OCI-LY7 (cell line): ENCODE measurements at regions not wholly inside any gene's neighbourhood (a gene's known extent, or its start where the extent isn't known, plus 50 kb on each side); places are given as distances from the start of the nearest gene placed in this dataset.

Experiments used
- EZH2phosphoT487 ChIP-seq: fragments of 200-600 bp; sonication (generic); IDR thresholded peaks from 2 replicates; pipeline ENCODE4 v1.6.1; 2018; ENCODE audit warnings: low read depth, borderline replicate concordance, mild to moderate bottlenecking, mixed run types, antibody characterized with exemption, low read length, moderate library complexity, mixed read lengths
- TF ChIP-seq, protein P1 (sequence below): fragments of 200-600 bp; sonication (generic); conservative IDR thresholded peaks from 2 replicates; pipeline ENCODE4 v1.5.1; 2014; ENCODE audit warnings: mild to moderate bottlenecking, antibody characterized with exemption, low read length, moderate library complexity, mixed read lengths

DNA sequence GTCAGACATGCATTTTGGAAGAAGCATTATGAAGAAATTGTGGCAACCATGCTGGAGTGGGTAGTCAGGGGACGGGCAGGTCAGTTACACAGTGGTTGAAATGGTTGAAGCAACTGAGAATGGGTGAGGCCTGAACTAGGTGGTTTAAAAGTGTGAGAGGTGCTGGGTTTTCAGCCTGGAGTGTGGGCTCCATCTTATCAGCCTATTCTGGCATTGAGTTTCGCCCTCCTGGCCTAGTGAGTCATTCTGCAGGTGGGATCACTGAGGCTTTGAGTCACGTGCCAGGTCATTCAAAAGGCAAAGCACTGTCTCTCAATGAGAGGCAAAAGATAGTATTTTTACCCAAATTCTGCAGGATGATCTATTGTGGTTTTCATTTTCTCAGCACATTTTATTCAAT is 181.9 kb upstream of the CHD6 start:
- TF ChIP-seq, protein P1, sequence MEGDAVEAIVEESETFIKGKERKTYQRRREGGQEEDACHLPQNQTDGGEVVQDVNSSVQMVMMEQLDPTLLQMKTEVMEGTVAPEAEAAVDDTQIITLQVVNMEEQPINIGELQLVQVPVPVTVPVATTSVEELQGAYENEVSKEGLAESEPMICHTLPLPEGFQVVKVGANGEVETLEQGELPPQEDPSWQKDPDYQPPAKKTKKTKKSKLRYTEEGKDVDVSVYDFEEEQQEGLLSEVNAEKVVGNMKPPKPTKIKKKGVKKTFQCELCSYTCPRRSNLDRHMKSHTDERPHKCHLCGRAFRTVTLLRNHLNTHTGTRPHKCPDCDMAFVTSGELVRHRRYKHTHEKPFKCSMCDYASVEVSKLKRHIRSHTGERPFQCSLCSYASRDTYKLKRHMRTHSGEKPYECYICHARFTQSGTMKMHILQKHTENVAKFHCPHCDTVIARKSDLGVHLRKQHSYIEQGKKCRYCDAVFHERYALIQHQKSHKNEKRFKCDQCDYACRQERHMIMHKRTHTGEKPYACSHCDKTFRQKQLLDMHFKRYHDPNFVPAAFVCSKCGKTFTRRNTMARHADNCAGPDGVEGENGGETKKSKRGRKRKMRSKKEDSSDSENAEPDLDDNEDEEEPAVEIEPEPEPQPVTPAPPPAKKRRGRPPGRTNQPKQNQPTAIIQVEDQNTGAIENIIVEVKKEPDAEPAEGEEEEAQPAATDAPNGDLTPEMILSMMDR, result no peak
- no peak for TF ChIP-seq EZH2phosphoT487
